GM23338 (cell line): ENCODE measurements at regions not wholly inside any gene's neighbourhood (a gene's known extent, or its start where the extent isn't known, plus 50 kb on each side); places are given as distances from the start of the nearest gene placed in this dataset.

Experiments
- ATAC-seq: fragments of 200-7000 bp; cut with Tn5 transposase; 3 replicates; pipeline ENCODE4 v1.9.1; 2020
- DNase-seq: peaks from one replicate; pipeline ENCODE4 v3.0.0-alpha.2; 2015; ENCODE audit warnings: low spot score
- H2AFZ ChIP-seq: fragments of 200-600 bp; sonication (generic); 2 replicates; pipeline ENCODE4 v1.8.0; 2016; ENCODE audit warnings: antibody characterized with exemption, mild to moderate bottlenecking, moderate library complexity
- H3F3A ChIP-seq: fragments of 200-600 bp; sonication (generic); replicated peaks from 2 replicates; pipeline ENCODE4 v1.8.0; 2017; ENCODE audit warnings: antibody characterized with exemption, mixed run types, low read depth
- H3K27ac ChIP-seq: fragments of 200-600 bp; sonication (generic); 2 replicates; pipeline ENCODE4 v1.6.1; 2016; ENCODE audit warnings: low read depth
- H3K27me3 ChIP-seq: fragments of 200-600 bp; sonication (generic); 2 replicates; pipeline ENCODE4 v1.8.0; 2016; ENCODE audit warnings: mild to moderate bottlenecking, mixed run types, moderate library complexity; ENCODE audit not compliant: insufficient read depth
- H3K36me3 ChIP-seq: fragments of 200-600 bp; sonication (generic); 2 replicates; pipeline ENCODE4 v1.8.0; 2016; ENCODE audit warnings: mild to moderate bottlenecking; ENCODE audit not compliant: insufficient read depth
- H3K4me1 ChIP-seq: fragments of 200-600 bp; sonication (generic); 2 replicates; pipeline ENCODE4 v1.8.0; 2016; ENCODE audit warnings: mild to moderate bottlenecking, moderate library complexity; ENCODE audit not compliant: insufficient read depth
- H3K4me2 ChIP-seq: fragments of 200-600 bp; sonication (generic); 2 replicates; pipeline ENCODE4 v1.7.1; 2017; ENCODE audit warnings: mixed run types
- H3K4me3 ChIP-seq: fragments of 200-600 bp; sonication (generic); 2 replicates; pipeline ENCODE4 v1.6.1; 2016; ENCODE audit warnings: mixed run types
- H3K79me2 ChIP-seq: fragments of 200-600 bp; sonication (generic); replicated peaks from 2 replicates; pipeline ENCODE4 v1.8.0; 2017; ENCODE audit warnings: mild to moderate bottlenecking; ENCODE audit not compliant: insufficient read depth
- H3K9me2 ChIP-seq: fragments of 200-600 bp; sonication (generic); 2 replicates; pipeline ENCODE4 v1.8.0; 2017; ENCODE audit not compliant: insufficient read depth
- H4K20me1 ChIP-seq: fragments of 200-600 bp; sonication (generic); replicated peaks from 2 replicates; pipeline ENCODE4 v1.8.0; 2017; ENCODE audit warnings: mild to moderate bottlenecking; ENCODE audit not compliant: insufficient read depth
- H3K27ac Mint-ChIP-seq: 2 replicates; pipeline ENCODE4 v1.8.0; 2020; ENCODE audit warnings: inconsistent platforms, mild to moderate bottlenecking, moderate library complexity, mixed read lengths
- H3K27me3 Mint-ChIP-seq: 3 replicates; pipeline ENCODE4 v1.8.0; 2022; ENCODE audit warnings: low read depth, mild to moderate bottlenecking, moderate library complexity, mixed read lengths, inconsistent platforms; ENCODE audit not compliant: insufficient read depth, poor library complexity
- H3K36me3 Mint-ChIP-seq: 3 replicates; pipeline ENCODE4 v1.8.0; 2021; ENCODE audit warnings: low read depth, mild to moderate bottlenecking, inconsistent platforms, moderate library complexity, mixed read lengths
- H3K4me1 Mint-ChIP-seq: 3 replicates; pipeline ENCODE4 v1.8.0; 2020; ENCODE audit warnings: mild to moderate bottlenecking, inconsistent platforms, mixed read lengths
- H3K4me3 Mint-ChIP-seq: 3 replicates; pipeline ENCODE4 v1.8.0; 2021; ENCODE audit warnings: moderate library complexity, mild to moderate bottlenecking, inconsistent platforms, mixed read lengths
- H3K9me3 Mint-ChIP-seq: 3 replicates; pipeline ENCODE4 v1.8.0; 2020; ENCODE audit warnings: moderate library complexity, mild to moderate bottlenecking, inconsistent platforms, mixed read lengths
- CREB1 ChIP-seq: fragments of 250-450 bp; sonication (Bioruptor Pico); IDR thresholded peaks from 2 replicates; pipeline ENCODE4 v1.5.0; 2020; ENCODE audit warnings: low read depth, mild to moderate bottlenecking, moderate library complexity
- EZH2 ChIP-seq: fragments of 200-600 bp; sonication (generic); IDR thresholded peaks from one replicate; pipeline ENCODE4 v1.8.0; 2017; ENCODE audit warnings: antibody characterized with exemption, mild to moderate bottlenecking, low read depth; ENCODE audit not compliant: unreplicated experiment
- EZH2phosphoT487 ChIP-seq: fragments of 200-600 bp; sonication (generic); IDR thresholded peaks from one replicate; pipeline ENCODE4 v1.8.1; 2018; ENCODE audit warnings: antibody characterized with exemption; ENCODE audit not compliant: unreplicated experiment
- JUNB ChIP-seq: IDR thresholded peaks from one replicate; pipeline ENCODE4 v1.6.1; 2016; ENCODE audit warnings: antibody characterized with exemption; ENCODE audit not compliant: unreplicated experiment
- NANOG ChIP-seq: IDR thresholded peaks from 2 replicates; pipeline ENCODE4 v1.6.1; 2016; ENCODE audit warnings: antibody characterized with exemption, borderline replicate concordance
- POLR2AphosphoS5 ChIP-seq: IDR thresholded peaks from 2 replicates; pipeline ENCODE4 v1.6.1; 2016; ENCODE audit warnings: antibody characterized with exemption, low read depth
- REST ChIP-seq: IDR thresholded peaks from one replicate; pipeline ENCODE4 v1.6.1; 2018; ENCODE audit warnings: antibody characterized with exemption; ENCODE audit not compliant: unreplicated experiment
- STAT1 ChIP-seq: IDR thresholded peaks from one replicate; pipeline ENCODE4 v1.6.1; 2016; ENCODE audit warnings: antibody characterized with exemption; ENCODE audit not compliant: unreplicated experiment
- ZNF114 ChIP-seq: fragments of 250-450 bp; sonication (Bioruptor Pico); IDR thresholded peaks from 2 replicates; pipeline ENCODE4 v1.5.0; 2020; ENCODE audit warnings: mild to moderate bottlenecking, moderate library complexity
- ZNF331 ChIP-seq: fragments of 250-450 bp; sonication (Bioruptor Pico); IDR thresholded peaks from 2 replicates; pipeline ENCODE4 v1.5.0; 2020; ENCODE audit warnings: low read depth, mild to moderate bottlenecking, moderate library complexity
- ZNF462 ChIP-seq: fragments of 250-450 bp; sonication (Bioruptor Pico); IDR thresholded peaks from 2 replicates; pipeline ENCODE4 v1.5.0; 2020; ENCODE audit warnings: mild to moderate bottlenecking, moderate library complexity
- TF ChIP-seq, protein P1 (sequence below): IDR thresholded peaks from 2 replicates; pipeline ENCODE4 v1.6.1; 2016; ENCODE audit warnings: antibody characterized with exemption
- TF ChIP-seq, protein P2 (sequence below), 2 experiments: fragments of 200-600 bp in 1 of 2; sonication (generic) in 1 of 2; conservative IDR thresholded peaks; 2 replicates each; pipeline versions ENCODE4 v1.5.1 to v1.6.1; 2016 to 2017; ENCODE audit warnings: antibody characterized with exemption in 2 of 2, low read depth in 2 of 2, mild to moderate bottlenecking in 2 of 2, moderate library complexity in 1 of 2

GRCh38 chr10:53325066-53325465, 552.5 kb upstream of the MBL2 start:
- H3K27ac Mint-ChIP-seq = no peak overlapping the region
- H3K27me3 ChIP-seq = no peaks in the 10 kb centered on the region
- H3K36me3 Mint-ChIP-seq = peaks cover 4% of the 10 kb centered on the region; the same call in 1 of the 3 replicates
- H3K4me3 ChIP-seq = no peak overlapping the region
- ATAC-seq = no peak
- no peak for TF ChIP-seq ZNF114 (CRISPR knock-in tag)
- TF ChIP-seq, protein P1, sequence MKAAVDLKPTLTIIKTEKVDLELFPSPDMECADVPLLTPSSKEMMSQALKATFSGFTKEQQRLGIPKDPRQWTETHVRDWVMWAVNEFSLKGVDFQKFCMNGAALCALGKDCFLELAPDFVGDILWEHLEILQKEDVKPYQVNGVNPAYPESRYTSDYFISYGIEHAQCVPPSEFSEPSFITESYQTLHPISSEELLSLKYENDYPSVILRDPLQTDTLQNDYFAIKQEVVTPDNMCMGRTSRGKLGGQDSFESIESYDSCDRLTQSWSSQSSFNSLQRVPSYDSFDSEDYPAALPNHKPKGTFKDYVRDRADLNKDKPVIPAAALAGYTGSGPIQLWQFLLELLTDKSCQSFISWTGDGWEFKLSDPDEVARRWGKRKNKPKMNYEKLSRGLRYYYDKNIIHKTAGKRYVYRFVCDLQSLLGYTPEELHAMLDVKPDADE = no peak
- TF ChIP-seq NANOG = no peak
- TF ChIP-seq ZNF331 = no peak
- no peak for TF ChIP-seq EZH2
- TF ChIP-seq CREB1 (CRISPR knock-in tag) = no peak
- TF ChIP-seq, protein P2, sequence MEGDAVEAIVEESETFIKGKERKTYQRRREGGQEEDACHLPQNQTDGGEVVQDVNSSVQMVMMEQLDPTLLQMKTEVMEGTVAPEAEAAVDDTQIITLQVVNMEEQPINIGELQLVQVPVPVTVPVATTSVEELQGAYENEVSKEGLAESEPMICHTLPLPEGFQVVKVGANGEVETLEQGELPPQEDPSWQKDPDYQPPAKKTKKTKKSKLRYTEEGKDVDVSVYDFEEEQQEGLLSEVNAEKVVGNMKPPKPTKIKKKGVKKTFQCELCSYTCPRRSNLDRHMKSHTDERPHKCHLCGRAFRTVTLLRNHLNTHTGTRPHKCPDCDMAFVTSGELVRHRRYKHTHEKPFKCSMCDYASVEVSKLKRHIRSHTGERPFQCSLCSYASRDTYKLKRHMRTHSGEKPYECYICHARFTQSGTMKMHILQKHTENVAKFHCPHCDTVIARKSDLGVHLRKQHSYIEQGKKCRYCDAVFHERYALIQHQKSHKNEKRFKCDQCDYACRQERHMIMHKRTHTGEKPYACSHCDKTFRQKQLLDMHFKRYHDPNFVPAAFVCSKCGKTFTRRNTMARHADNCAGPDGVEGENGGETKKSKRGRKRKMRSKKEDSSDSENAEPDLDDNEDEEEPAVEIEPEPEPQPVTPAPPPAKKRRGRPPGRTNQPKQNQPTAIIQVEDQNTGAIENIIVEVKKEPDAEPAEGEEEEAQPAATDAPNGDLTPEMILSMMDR (conservative IDR thresholded peaks at IDR 0.05; ENCODE audit: low read depth in 2 of 2) = no peak
- TF ChIP-seq JUNB = no peak
- TF ChIP-seq POLR2AphosphoS5 = no peak
- no peak for TF ChIP-seq STAT1
- no peak for TF ChIP-seq EZH2phosphoT487
- no peak for TF ChIP-seq ZNF462 (CRISPR knock-in tag)
- no peak for TF ChIP-seq REST
- H3F3A ChIP-seq = no peaks in the 10 kb centered on the region
- no peaks in the 10 kb centered on the region for H3K4me1 Mint-ChIP-seq
- no peaks in the 10 kb centered on the region for H3K36me3 ChIP-seq
- peaks cover under 1% of the 10 kb centered on the region; the same call in 1 of the 3 replicates for H3K9me3 Mint-ChIP-seq
- no peaks in the 10 kb centered on the region for H4K20me1 ChIP-seq
- no peaks in the 10 kb centered on the region for H3K4me1 ChIP-seq
- no peak overlapping the region for H2AFZ ChIP-seq
- H3K79me2 ChIP-seq = no peaks in the 10 kb centered on the region
- H3K9me2 ChIP-seq = no peaks in the 10 kb centered on the region
- no peak for DNase-seq
- H3K4me3 Mint-ChIP-seq = no peak overlapping the region
- no peaks in the 10 kb centered on the region for H3K27me3 Mint-ChIP-seq
- no peak overlapping the region for H3K27ac ChIP-seq
- no peak overlapping the region for H3K4me2 ChIP-seq
